H1 (cell line): ENCODE measurements at regions not wholly inside any gene's neighbourhood (a gene's known extent, or its start where the extent isn't known, plus 50 kb on each side); places are given as distances from the start of the nearest gene placed in this dataset.

Source experiments
- CTCF ChIA-PET: fragments of 300-600 bp; sonication (Branson Sonifier 250); formaldehyde crosslinking; loops from one replicate; lab custom pipeline; 2021; ENCODE audit not compliant: partially characterized antibody; lab: Charles Lee
- POLR2A ChIA-PET: fragments of 300-600 bp; sonication (Branson Sonifier 250); formaldehyde crosslinking; loops from one replicate; lab custom pipeline; 2021; ENCODE audit warnings: inconsistent platforms; ENCODE audit not compliant: partially characterized antibody; lab: Charles Lee
- DNase-seq, 2 experiments: peaks; one replicate each; pipeline versions ENCODE4 v3.0.0 to v3.0.0-alpha.2; 2010 to 2022; ENCODE audit warnings: low spot score in 2 of 2, low read depth in 1 of 2, mixed read lengths in 1 of 2
- FAIRE-seq: peaks from 2 replicates; lab custom pipeline; 2011; peaks lifted over from hg19 to GRCh38; lab: Jason Lieb, UNC
- H2AFZ ChIP-seq: 2 replicates; pipeline ENCODE4 v1.8.1; 2012; ENCODE audit warnings: low read length, inconsistent platforms
- H2AK5ac ChIP-seq: 2 replicates; pipeline ENCODE4 v1.6.1; 2013; ENCODE audit warnings: low read depth, low read length
- H2BK120ac ChIP-seq: replicated peaks from 2 replicates; pipeline ENCODE3; 2013; ENCODE audit warnings: low read depth, low read length, inconsistent platforms
- H2BK12ac ChIP-seq: 2 replicates; pipeline ENCODE4 v1.6.1; 2013; ENCODE audit warnings: low read depth, low read length
- H2BK15ac ChIP-seq: 2 replicates; pipeline ENCODE4 v1.6.1; 2013; ENCODE audit warnings: low read length
- H2BK20ac ChIP-seq: 2 replicates; pipeline ENCODE4 v1.6.1; 2013; ENCODE audit warnings: low read length
- H2BK5ac ChIP-seq: 2 replicates; pipeline ENCODE4 v1.6.1; 2013; ENCODE audit warnings: low read depth, low read length
- H3K14ac ChIP-seq: 2 replicates; pipeline ENCODE4 v1.6.1; 2013; ENCODE audit warnings: inconsistent platforms; ENCODE audit not compliant: insufficient read length
- H3K18ac ChIP-seq: 2 replicates; pipeline ENCODE4 v1.6.1; 2013; ENCODE audit warnings: low read length; ENCODE audit errors: extremely low read depth
- H3K23ac ChIP-seq: 2 replicates; pipeline ENCODE4 v1.6.1; 2013; ENCODE audit warnings: inconsistent platforms; ENCODE audit not compliant: insufficient read length
- H3K23me2 ChIP-seq: 2 replicates; pipeline ENCODE4 v1.6.1; 2013; ENCODE audit warnings: low read depth, low read length
- H3K27ac ChIP-seq: 2 replicates; pipeline ENCODE4 v1.6.1; 2011; ENCODE audit warnings: low read depth, low read length, inconsistent platforms
- H3K27me3 ChIP-seq, 4 experiments: replicated peaks in 1 of 4; 1 replicate in 1 of 4; 2 replicates in 3 of 4; pipeline versions ENCODE4 v1.6.1 to v1.8.1; 2011 to 2013; ENCODE audit warnings: low read length in 3 of 4, mild to moderate bottlenecking in 3 of 4, inconsistent platforms in 2 of 4, mixed read lengths in 2 of 4, moderate library complexity in 1 of 4; ENCODE audit not compliant: control insufficient read depth in 3 of 4, insufficient read depth in 3 of 4; ENCODE audit errors: extremely low read depth in 1 of 4
- H3K36me3 ChIP-seq, 4 experiments: 2 replicates each; pipeline versions ENCODE4 v1.6.1 to v1.8.1; 2011 to 2013; ENCODE audit warnings: mild to moderate bottlenecking in 4 of 4, low read length in 3 of 4, moderate library complexity in 2 of 4, control low read depth in 1 of 4, inconsistent platforms in 1 of 4; ENCODE audit not compliant: insufficient read depth in 4 of 4, control insufficient read depth in 2 of 4
- H3K4ac ChIP-seq: replicated peaks from 2 replicates; pipeline ENCODE3; 2013; ENCODE audit warnings: low read length, low read depth, mixed read lengths, inconsistent platforms; ENCODE audit not compliant: insufficient read length
- H3K4me1 ChIP-seq, 4 experiments: replicated peaks in 1 of 4; 1 replicate in 1 of 4; 2 replicates in 3 of 4; pipeline versions ENCODE4 v1.6.1 to v1.8.1; 2011 to 2013; ENCODE audit warnings: low read length in 3 of 4, inconsistent platforms in 2 of 4, mixed read lengths in 1 of 4; ENCODE audit not compliant: insufficient read depth in 4 of 4, control insufficient read depth in 3 of 4
- H3K4me2 ChIP-seq, 2 experiments: 2 replicates each; pipeline versions ENCODE4 v1.6.1 to v1.8.1; 2011 to 2013; ENCODE audit warnings: low read depth in 2 of 2, low read length in 2 of 2, control low read depth in 1 of 2, inconsistent platforms in 1 of 2, mild to moderate bottlenecking in 1 of 2; ENCODE audit not compliant: insufficient read depth in 1 of 2
- H3K4me3 ChIP-seq, 4 experiments: fragments of 200-600, 300-600 bp in 1 of 4; sonication (generic), shearing (Covaris generic), sonication (Bioruptor Twin) in 1 of 4; 2 replicates each; pipeline versions ENCODE4 v1.5.1 to v1.8.1; 2011 to 2016; ENCODE audit warnings: low read length in 4 of 4, low read depth in 3 of 4, control low read depth in 2 of 4, inconsistent platforms in 2 of 4, mild to moderate bottlenecking in 2 of 4, mixed read lengths in 1 of 4, moderate library complexity in 1 of 4; ENCODE audit not compliant: insufficient read depth in 2 of 4; ENCODE audit errors: extremely low read depth in 1 of 4
- H3K56ac ChIP-seq: replicated peaks from 2 replicates; pipeline ENCODE3; 2013; ENCODE audit warnings: low read depth, mild to moderate bottlenecking, mixed read lengths, low read length, inconsistent platforms; ENCODE audit not compliant: insufficient read length
- H3K79me1 ChIP-seq: 2 replicates; pipeline ENCODE4 v1.6.1; 2013; ENCODE audit warnings: low read depth, low read length, control low read depth
- H3K79me2 ChIP-seq, 2 experiments: 2 replicates each; pipeline versions ENCODE4 v1.6.1 to v1.8.1; 2012 to 2013; ENCODE audit warnings: low read length in 2 of 2, mild to moderate bottlenecking in 2 of 2, inconsistent platforms in 1 of 2; ENCODE audit not compliant: insufficient read depth in 2 of 2, control insufficient read depth in 1 of 2
- H3K9ac ChIP-seq, 4 experiments: replicated peaks in 1 of 4; 1 replicate in 1 of 4; 2 replicates in 3 of 4; pipeline versions ENCODE4 v1.6.1 to v1.8.1; 2011 to 2013; ENCODE audit warnings: low read depth in 3 of 4, low read length in 3 of 4, control low read depth in 2 of 4, mild to moderate bottlenecking in 2 of 4, moderate library complexity in 2 of 4, inconsistent platforms in 1 of 4; ENCODE audit errors: extremely low read depth in 1 of 4
- H3K9me3 ChIP-seq, 2 experiments: 2 replicates each; pipeline versions ENCODE4 v1.6.1 to v1.8.1; 2012 to 2013; ENCODE audit warnings: mild to moderate bottlenecking in 2 of 2, moderate library complexity in 2 of 2, control low read depth in 1 of 2, inconsistent platforms in 1 of 2, low read depth in 1 of 2, low read length in 1 of 2, mixed read lengths in 1 of 2; ENCODE audit not compliant: insufficient read depth in 2 of 2
- H4K20me1 ChIP-seq, 2 experiments: replicated peaks in 1 of 2; 2 replicates each; pipeline versions ENCODE3 to v1.8.1; 2011 to 2013; ENCODE audit warnings: inconsistent platforms in 2 of 2, low read length in 2 of 2, mild to moderate bottlenecking in 1 of 2; ENCODE audit not compliant: insufficient read depth in 2 of 2, control insufficient read depth in 1 of 2
- H4K5ac ChIP-seq: 2 replicates; pipeline ENCODE4 v1.6.1; 2013; ENCODE audit warnings: low read length, low read depth, mixed read lengths, inconsistent platforms; ENCODE audit not compliant: insufficient read length
- H4K8ac ChIP-seq: 2 replicates; pipeline ENCODE4 v1.8.0; 2013; ENCODE audit warnings: mild to moderate bottlenecking, moderate library complexity, low read length, inconsistent platforms; ENCODE audit not compliant: insufficient read depth; ENCODE audit errors: extremely low read depth
- H4K91ac ChIP-seq: replicated peaks from 2 replicates; pipeline ENCODE3; 2013; ENCODE audit warnings: low read length, mixed read lengths, inconsistent platforms; ENCODE audit not compliant: insufficient read length
- ASH2L ChIP-seq: fragments of 200-600, 300-600 bp; sonication (generic); IDR thresholded peaks from one replicate; pipeline ENCODE4 v1.7.1; 2017; ENCODE audit warnings: low read length
- EP300 ChIP-seq, 2 experiments: IDR thresholded peaks; 1 replicate in 1 of 2; 2 replicates in 1 of 2; pipeline ENCODE4 v1.6.1; 2011 to 2012; ENCODE audit warnings: low read depth in 2 of 2, low read length in 2 of 2, mild to moderate bottlenecking in 2 of 2, borderline replicate concordance in 1 of 2, inconsistent platforms in 1 of 2, moderate library complexity in 1 of 2
- HDAC6 ChIP-seq: IDR thresholded peaks from one replicate; pipeline ENCODE4 v1.7.1; 2012; ENCODE audit warnings: low read depth, mild to moderate bottlenecking, inconsistent platforms, low read length, moderate library complexity
- JUND ChIP-seq: IDR thresholded peaks from 2 replicates; pipeline ENCODE4 v1.6.1; 2011; ENCODE audit warnings: mild to moderate bottlenecking, improper control_type of control experiment, low read length
- KDM1A ChIP-seq: fragments of 200-600, 300-600 bp; sonication (generic); IDR thresholded peaks from 2 replicates; pipeline ENCODE4 v1.7.1; 2016; ENCODE audit warnings: mild to moderate bottlenecking, low read length, borderline replicate concordance
- RBBP5 ChIP-seq: IDR thresholded peaks from 2 replicates; pipeline ENCODE4 v1.7.1; 2012; ENCODE audit warnings: low read depth, mild to moderate bottlenecking, inconsistent platforms, low read length, moderate library complexity, borderline replicate concordance
- RFX5 ChIP-seq: IDR thresholded peaks from 2 replicates; pipeline ENCODE4 v1.6.1; 2011; ENCODE audit warnings: low read depth, low read length, improper control_type of control experiment, borderline replicate concordance
- SP2 ChIP-seq: IDR thresholded peaks from 2 replicates; pipeline ENCODE4 v1.6.1; 2012; ENCODE audit warnings: mild to moderate bottlenecking, low read length, inconsistent platforms
- SRF ChIP-seq: IDR thresholded peaks from 2 replicates; pipeline ENCODE4 v1.6.1; 2011; ENCODE audit warnings: mild to moderate bottlenecking, low read depth, low read length, moderate library complexity
- TAF1 ChIP-seq: IDR thresholded peaks from 2 replicates; pipeline ENCODE4 v1.6.1; 2011; ENCODE audit warnings: mild to moderate bottlenecking, low read depth, low read length
- TBP ChIP-seq: IDR thresholded peaks from 2 replicates; pipeline ENCODE4 v1.6.1; 2011; ENCODE audit warnings: low read depth, low read length, improper control_type of control experiment
- TCF12 ChIP-seq: IDR thresholded peaks from 2 replicates; pipeline ENCODE4 v1.6.1; 2011; ENCODE audit warnings: low read depth, mild to moderate bottlenecking, low read length
- TEAD4 ChIP-seq: IDR thresholded peaks from 2 replicates; pipeline ENCODE4 v1.6.1; 2012; ENCODE audit warnings: low read depth, low read length, inconsistent platforms, mixed read lengths
- WGBS, 2 experiments: shearing (Covaris generic) in 1 of 2; methylation state at CpG; one replicate each; pipeline versions ENCODE4 v1.1.6 to v1.1.7; 2013 to 2015; ENCODE audit warnings: low lambda C conversion rate in 2 of 2, mixed read lengths in 2 of 2, inconsistent platforms in 1 of 2, low coverage in 1 of 2, missing lambda C conversion rate in 1 of 2; ENCODE audit not compliant: insufficient replicate concordance in 2 of 2, insufficient coverage in 1 of 2, insufficient read length in 1 of 2; ENCODE audit errors: extremely low coverage in 1 of 2, missing lambda C conversion rate in 1 of 2; 5-methylcytosine and 5-hydroxymethylcytosine counted together
- TF ChIP-seq, protein P1 (sequence below): IDR thresholded peaks from 2 replicates; pipeline ENCODE4 v1.6.1; 2012; ENCODE audit warnings: inconsistent platforms
- TF ChIP-seq, protein P2 (sequence below): IDR thresholded peaks from 2 replicates; pipeline ENCODE4 v1.6.1; 2012; ENCODE audit warnings: inconsistent platforms

DNA sequence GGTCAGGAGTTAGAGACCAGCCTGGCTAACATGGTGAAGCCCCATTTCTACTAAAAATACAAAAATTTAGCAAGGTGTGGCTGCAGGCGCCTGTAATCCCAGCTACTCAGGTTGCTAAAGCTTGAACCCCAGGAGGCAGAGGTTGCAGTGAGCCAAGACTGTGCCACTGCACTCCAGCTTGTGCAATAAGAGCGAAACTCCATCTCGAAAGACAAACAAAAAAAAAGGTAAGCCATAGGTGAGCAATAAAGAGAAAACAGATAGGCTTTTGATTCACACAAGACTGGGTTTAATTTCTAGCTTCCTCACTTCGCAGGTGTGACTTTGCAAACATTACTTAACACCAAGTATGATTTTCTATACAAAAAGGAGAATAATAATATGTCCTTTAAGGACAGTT lies 72.3 kb upstream of the ACBD5 start:
- no peak overlapping the region for H3K18ac ChIP-seq
- no peak for FAIRE-seq
- POLR2A ChIA-PET: no interaction called here
- TF ChIP-seq HDAC6 (no peak), TCF12 (no peak), TEAD4 (no peak), SP2 (no peak), JUND (no peak), KDM1A (no peak), TAF1 (no peak), TBP (no peak), SRF (no peak), ASH2L (no peak), RFX5 (no peak), EP300 (IDR thresholded peaks at IDR 0.05; ENCODE audit: borderline replicate concordance in 1 of 2, low read depth in 2 of 2, low read length in 2 of 2) (no peak), RBBP5 (no peak)
- TF ChIP-seq, protein P1, sequence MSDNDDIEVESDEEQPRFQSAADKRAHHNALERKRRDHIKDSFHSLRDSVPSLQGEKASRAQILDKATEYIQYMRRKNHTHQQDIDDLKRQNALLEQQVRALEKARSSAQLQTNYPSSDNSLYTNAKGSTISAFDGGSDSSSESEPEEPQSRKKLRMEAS: no peak
- TF ChIP-seq, protein P2, sequence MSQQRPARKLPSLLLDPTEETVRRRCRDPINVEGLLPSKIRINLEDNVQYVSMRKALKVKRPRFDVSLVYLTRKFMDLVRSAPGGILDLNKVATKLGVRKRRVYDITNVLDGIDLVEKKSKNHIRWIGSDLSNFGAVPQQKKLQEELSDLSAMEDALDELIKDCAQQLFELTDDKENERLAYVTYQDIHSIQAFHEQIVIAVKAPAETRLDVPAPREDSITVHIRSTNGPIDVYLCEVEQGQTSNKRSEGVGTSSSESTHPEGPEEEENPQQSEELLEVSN: no peak

More for the DNA sequence above, 72.3 kb upstream of the ACBD5 start:
- H3K14ac ChIP-seq: no peak overlapping the region
- no peak overlapping the region for H3K56ac ChIP-seq
- 85% methylated on average over 4 of the region's 4 CpGs; no CpG with 5 or more reads in 1 of the 2 experiments for WGBS, 2 experiments
- no peak overlapping the region for H2BK20ac ChIP-seq
- no peak overlapping the region for H4K91ac ChIP-seq
- no peak overlapping the region for H3K4me3 ChIP-seq
- no peaks in the 10 kb centered on the region for H3K27me3 ChIP-seq
- no peak overlapping the region for H3K27ac ChIP-seq
- H3K4me1 ChIP-seq: no peaks in the 10 kb centered on the region
- H2AFZ ChIP-seq: no peak overlapping the region
- no peaks in the 10 kb centered on the region for H3K23me2 ChIP-seq
- DNase-seq: no peak
- H3K79me2 ChIP-seq: no peaks in the 10 kb centered on the region
- no peak overlapping the region for H4K8ac ChIP-seq
- no peaks in the 10 kb centered on the region for H3K79me1 ChIP-seq
- no peak overlapping the region for H4K5ac ChIP-seq
- H2AK5ac ChIP-seq: no peak overlapping the region
- H2BK5ac ChIP-seq: no peak overlapping the region
- H3K23ac ChIP-seq: no peak overlapping the region
- CTCF ChIA-PET: interaction anchor here (1.0 kb wide), 1 partner anchor 47 kb away, joined by 3 read pairs; no protein-coding TSS in a partner anchor
- no peak overlapping the region for H3K9ac ChIP-seq
- H2BK15ac ChIP-seq: no peak overlapping the region
- H2BK120ac ChIP-seq: no peak overlapping the region
- no peak overlapping the region for H3K4ac ChIP-seq
- H3K9me3 ChIP-seq: no peaks in the 10 kb centered on the region
- H4K20me1 ChIP-seq: no peaks in the 10 kb centered on the region
- H3K36me3 ChIP-seq: no peaks in the 10 kb centered on the region
- no peak overlapping the region for H3K4me2 ChIP-seq
- no peak overlapping the region for H2BK12ac ChIP-seq
